Coronary artery (tissue), 2 donors: ENCODE measurements at regions not wholly inside any gene's neighbourhood (a gene's known extent, or its start where the extent isn't known, plus 50 kb on each side); places are given as distances from the start of the nearest gene placed in this dataset.

Source experiments
- DNase-seq: peaks from one replicate; pipeline ENCODE4 v3.0.0-alpha.2; 2017; ENCODE audit warnings: low spot score
- H3K27ac ChIP-seq, 2 donors: fragments of 200-600 bp; sonication (generic); one replicate each; pipeline ENCODE4 v1.5.1; 2016 to 2019
- H3K4me3 ChIP-seq: fragments of 200-600 bp; sonication (generic); 2 replicates; pipeline ENCODE4 v1.5.1; 2016; ENCODE audit warnings: mild to moderate bottlenecking, moderate library complexity
- CTCF ChIP-seq: fragments of 200-600 bp; sonication (generic); IDR thresholded peaks from one replicate; pipeline ENCODE4 v1.5.1; 2019; ENCODE audit warnings: antibody characterized with exemption

DNA sequence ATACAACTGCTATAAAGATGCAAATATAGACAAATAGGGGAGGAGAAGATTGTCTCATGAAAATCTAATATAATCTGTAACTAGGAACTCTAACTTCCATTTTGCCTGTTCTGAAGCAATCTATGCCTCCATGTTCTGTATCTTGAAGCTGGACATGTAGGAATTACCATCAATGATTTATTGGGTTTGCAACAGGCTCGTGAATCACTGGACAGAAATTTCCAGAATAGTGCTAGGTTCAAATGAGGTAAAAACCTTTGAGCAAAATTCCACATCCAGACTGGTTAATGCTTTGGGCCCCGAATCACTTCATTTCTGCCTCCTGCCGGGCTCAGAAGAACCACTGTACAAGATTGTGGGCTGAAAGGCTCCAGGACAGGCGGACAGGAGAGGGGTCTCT lies 110.7 kb upstream of the CTTNBP2NL start:
- no peak overlapping the region for H3K27ac ChIP-seq
- no peak overlapping the region for H3K4me3 ChIP-seq
- no peak for TF ChIP-seq CTCF
- no peak for DNase-seq

- Histone ChIP-seq H3K27ac (no peak overlapping the region), H3K4me3 (no peak overlapping the region)
- no peak for TF ChIP-seq CTCF
- no peak for DNase-seq
Observed at GRCh38 chr1:112285746-112286145, 110.3 kb upstream of the CTTNBP2NL start.

DNA sequence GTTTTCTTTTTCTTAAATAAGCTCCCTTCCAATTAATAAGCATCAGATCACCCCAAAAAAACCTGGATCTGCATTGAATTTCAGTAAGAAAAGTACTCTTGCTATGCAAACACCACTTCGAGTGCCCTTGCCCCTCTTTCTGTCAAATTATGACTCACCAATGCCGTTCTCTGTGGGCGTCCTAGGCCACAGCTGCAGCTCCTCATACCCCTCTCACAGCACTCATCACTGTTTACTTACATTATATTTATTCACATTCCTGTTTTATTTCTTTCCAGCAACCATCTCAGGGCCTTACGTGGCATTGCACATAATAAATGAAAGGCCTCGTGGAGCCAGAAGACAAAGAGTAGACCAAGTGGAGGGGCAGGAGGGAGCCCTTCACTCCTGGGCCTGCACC lies 99.1 kb upstream of the CTTNBP2NL start:
- Histone ChIP-seq H3K4me3 (no peak overlapping the region), H3K27ac (no peak overlapping the region)
- no peak for TF ChIP-seq CTCF
- DNase-seq = no peak

- no peak overlapping the region for H3K27ac ChIP-seq
- H3K4me3 ChIP-seq = no peak overlapping the region
- TF ChIP-seq CTCF = no peak
- no peak for DNase-seq
Observed at GRCh38 chr1:112297536-112297935, 98.5 kb upstream of the CTTNBP2NL start.

DNA sequence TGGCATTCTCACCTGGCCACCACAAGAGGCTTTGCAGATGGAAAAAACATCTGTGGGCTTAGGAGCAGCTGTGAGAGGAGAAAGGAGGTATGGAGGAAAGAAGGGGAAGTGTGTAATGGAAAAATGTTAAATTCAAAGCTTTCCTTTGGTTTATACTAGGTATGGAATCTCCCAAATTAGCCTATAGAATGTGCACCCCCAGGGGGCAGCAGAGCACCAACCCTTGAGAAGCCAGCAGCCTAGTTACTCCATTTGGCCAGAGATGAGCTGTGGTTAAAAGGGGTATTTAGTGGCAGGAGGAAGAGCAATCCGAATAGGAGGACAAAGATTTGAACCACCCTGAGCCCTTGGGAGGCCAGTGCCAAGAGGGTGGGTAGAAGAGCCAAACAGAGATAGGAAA lies 97.5 kb upstream of the CTTNBP2NL start:
- Histone ChIP-seq H3K27ac (no peak overlapping the region), H3K4me3 (no peak overlapping the region)
- TF ChIP-seq CTCF = no peak
- DNase-seq = no peak

DNA sequence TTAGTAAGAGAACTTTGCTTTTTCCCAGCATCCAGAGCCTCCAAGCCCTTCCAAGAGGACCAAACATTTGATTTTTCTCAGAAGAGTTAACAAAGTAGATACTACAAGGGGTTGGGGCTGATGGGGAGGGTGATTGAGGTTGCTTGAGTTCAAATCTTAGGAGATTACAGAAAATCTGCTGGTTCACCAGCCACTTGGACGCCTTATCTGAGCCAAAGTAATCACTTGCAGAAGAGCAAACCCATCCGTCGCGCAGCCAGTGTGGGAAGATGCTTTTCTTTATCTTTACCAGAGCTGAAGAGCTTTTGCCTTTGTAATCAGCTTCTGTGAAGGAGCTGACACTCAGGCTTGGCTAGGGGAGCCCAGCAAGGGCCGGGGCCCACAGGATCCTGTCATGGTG lies 91.9 kb upstream of the CTTNBP2NL start:
- no peak overlapping the region for H3K4me3 ChIP-seq
- no peak for DNase-seq
- H3K27ac ChIP-seq = no peak overlapping the region
- TF ChIP-seq CTCF = no peak

DNA sequence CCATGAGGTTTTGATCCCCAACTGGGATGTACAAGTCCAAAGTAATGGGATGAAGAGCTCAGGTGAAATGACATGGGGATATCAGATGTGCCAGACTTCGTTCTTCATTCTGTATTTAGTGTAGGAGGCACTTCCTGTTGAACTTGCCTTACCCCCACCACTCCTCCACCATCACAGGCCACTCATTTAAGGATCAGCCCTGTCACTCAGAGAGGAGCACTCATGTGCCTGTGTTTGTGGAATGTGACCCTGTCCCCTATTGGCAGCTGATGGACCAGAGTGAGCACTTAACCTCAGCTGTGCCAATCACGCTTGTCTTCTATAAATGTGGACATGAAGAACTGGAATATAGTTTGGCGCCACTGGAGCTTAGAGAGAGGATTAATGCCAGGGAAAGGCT lies 91.4 kb upstream of the CTTNBP2NL start:
- no peak for DNase-seq
- Histone ChIP-seq H3K27ac (no peak overlapping the region), H3K4me3 (no peak overlapping the region)
- TF ChIP-seq CTCF = no peak
